Astrocyte (in vitro differentiated cells and primary cell): ENCODE measurements at regions not wholly inside any gene's neighbourhood (a gene's known extent, or its start where the extent isn't known, plus 50 kb on each side); places are given as distances from the start of the nearest gene placed in this dataset.

Source experiments
- EZH2 ChIP-seq: IDR thresholded peaks from 2 replicates; pipeline ENCODE4 v1.6.1; 2012; ENCODE audit warnings: mild to moderate bottlenecking, low read length, inconsistent platforms; ENCODE audit not compliant: insufficient read depth
- TF ChIP-seq, protein P1 (sequence below): IDR thresholded peaks from 2 replicates; pipeline ENCODE4 v1.5.1; 2011; ENCODE audit warnings: low read depth, mild to moderate bottlenecking, inconsistent platforms, low read length, moderate library complexity; ENCODE audit not compliant: insufficient read depth

DNA sequence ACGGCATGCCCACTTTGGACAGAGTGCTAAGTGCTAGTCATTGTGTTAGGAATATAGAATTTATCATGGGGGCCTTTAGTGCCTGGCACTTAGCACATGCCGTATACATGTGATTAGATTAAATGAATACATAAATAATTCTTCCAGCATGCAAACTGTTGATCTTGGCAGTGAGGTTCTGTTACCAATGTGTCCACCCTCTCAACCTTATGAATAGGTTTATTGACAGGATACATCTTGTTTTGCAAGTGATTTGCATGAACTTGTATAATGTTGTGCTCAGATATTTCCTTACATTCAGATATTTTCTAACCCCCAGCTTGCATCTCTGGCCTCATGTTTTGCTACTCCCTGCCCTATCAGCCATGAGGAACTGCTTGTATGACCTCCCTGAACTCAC, 60.3 kb upstream of the ZNF648 start:
- TF ChIP-seq, protein P1, sequence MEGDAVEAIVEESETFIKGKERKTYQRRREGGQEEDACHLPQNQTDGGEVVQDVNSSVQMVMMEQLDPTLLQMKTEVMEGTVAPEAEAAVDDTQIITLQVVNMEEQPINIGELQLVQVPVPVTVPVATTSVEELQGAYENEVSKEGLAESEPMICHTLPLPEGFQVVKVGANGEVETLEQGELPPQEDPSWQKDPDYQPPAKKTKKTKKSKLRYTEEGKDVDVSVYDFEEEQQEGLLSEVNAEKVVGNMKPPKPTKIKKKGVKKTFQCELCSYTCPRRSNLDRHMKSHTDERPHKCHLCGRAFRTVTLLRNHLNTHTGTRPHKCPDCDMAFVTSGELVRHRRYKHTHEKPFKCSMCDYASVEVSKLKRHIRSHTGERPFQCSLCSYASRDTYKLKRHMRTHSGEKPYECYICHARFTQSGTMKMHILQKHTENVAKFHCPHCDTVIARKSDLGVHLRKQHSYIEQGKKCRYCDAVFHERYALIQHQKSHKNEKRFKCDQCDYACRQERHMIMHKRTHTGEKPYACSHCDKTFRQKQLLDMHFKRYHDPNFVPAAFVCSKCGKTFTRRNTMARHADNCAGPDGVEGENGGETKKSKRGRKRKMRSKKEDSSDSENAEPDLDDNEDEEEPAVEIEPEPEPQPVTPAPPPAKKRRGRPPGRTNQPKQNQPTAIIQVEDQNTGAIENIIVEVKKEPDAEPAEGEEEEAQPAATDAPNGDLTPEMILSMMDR = no peak
- TF ChIP-seq EZH2 = no peak
